Activated T-helper 2 cell treated with anti-CD3 and anti-CD28 coated beads, Interferon-gamma antibody, Interleukin-2, Interleukin-4, amounts not matched to agents 10 μg/mL and 5 μg/mL and 100 μg/mL, durations not matched to agents 14 hours and 24 hours and 36 hours (primary cell): ENCODE measurements at regions not wholly inside any gene's neighbourhood (a gene's known extent, or its start where the extent isn't known, plus 50 kb on each side); places are given as distances from the start of the nearest gene placed in this dataset.
"Not testable (repeated sequence)": the region's sequence is repeated elsewhere in the genome, so short reads cannot be mapped to it uniquely, and the experiment has no call there.

Source experiments
- DNase-seq: peaks from one replicate; pipeline ENCODE4 v3.0.0; 2021; ENCODE audit warnings: low spot score
- H3K27ac Mint-ChIP-seq: one replicate; pipeline ENCODE4 v1.8.0; 2021; ENCODE audit warnings: mixed read lengths
- H3K27me3 Mint-ChIP-seq: one replicate; pipeline ENCODE4 v1.8.0; 2021; ENCODE audit warnings: low read depth, mixed read lengths
- H3K36me3 Mint-ChIP-seq: one replicate; pipeline ENCODE4 v1.8.0; 2021; ENCODE audit warnings: low read depth, mixed read lengths
- H3K4me1 Mint-ChIP-seq: one replicate; pipeline ENCODE4 v1.8.0; 2021; ENCODE audit warnings: low read depth, mixed read lengths
- H3K4me3 Mint-ChIP-seq: one replicate; pipeline ENCODE4 v1.8.0; 2021; ENCODE audit warnings: low read depth, mild to moderate bottlenecking, moderate library complexity, mixed read lengths
- H3K9me3 Mint-ChIP-seq: one replicate; pipeline ENCODE4 v1.8.0; 2021; ENCODE audit warnings: mixed read lengths
- intact Hi-C: fragments of 100-400 bp; cut with micrococcal nuclease; formaldehyde crosslinking; loops from one replicate; pipeline ENCODE4 v1.15.1; 2023

DNA sequence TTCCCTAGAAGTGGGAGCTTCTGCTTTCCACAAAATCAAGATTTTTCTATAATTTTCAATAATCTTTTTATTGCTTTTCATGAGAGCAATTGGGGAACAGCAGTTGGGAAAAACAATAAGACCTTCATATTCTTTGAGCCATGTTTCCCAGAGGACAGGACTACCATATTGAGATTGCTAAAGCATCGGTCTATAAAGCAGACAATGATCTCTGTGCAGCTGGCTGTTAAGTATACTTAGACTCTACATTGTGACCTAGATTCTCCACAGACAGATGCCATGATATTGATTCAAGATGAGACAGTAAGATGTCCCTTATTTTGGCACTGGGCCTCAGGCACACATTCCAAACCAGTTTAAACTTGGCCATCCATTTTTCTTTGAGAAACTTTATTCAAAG, 1178.7 kb downstream of the SUCLG1 start:
- H3K4me3 Mint-ChIP-seq, result no peak overlapping the region
- DNase-seq, result no peak
- no peaks in the 10 kb centered on the region for H3K27me3 Mint-ChIP-seq
- H3K27ac Mint-ChIP-seq, result no peak overlapping the region
- intact Hi-C loops, result no loop called here
- no peaks in the 10 kb centered on the region for H3K36me3 Mint-ChIP-seq
- peaks cover 9% of the 10 kb centered on the region for H3K9me3 Mint-ChIP-seq
- no peaks in the 10 kb centered on the region for H3K4me1 Mint-ChIP-seq

- Mint-ChIP-seq H3K27me3 (no peaks in the 10 kb centered on the region), H3K36me3 (no peaks in the 10 kb centered on the region), H3K27ac (no peak overlapping the region), H3K9me3 (peaks cover 10% of the 10 kb centered on the region), H3K4me3 (no peak overlapping the region), H3K4me1 (no peaks in the 10 kb centered on the region)
- no peak for DNase-seq
- intact Hi-C loops, result no loop called here
Observed at GRCh38 chr2:83273322-83273721, 1185.8 kb downstream of the SUCLG1 start.

DNA sequence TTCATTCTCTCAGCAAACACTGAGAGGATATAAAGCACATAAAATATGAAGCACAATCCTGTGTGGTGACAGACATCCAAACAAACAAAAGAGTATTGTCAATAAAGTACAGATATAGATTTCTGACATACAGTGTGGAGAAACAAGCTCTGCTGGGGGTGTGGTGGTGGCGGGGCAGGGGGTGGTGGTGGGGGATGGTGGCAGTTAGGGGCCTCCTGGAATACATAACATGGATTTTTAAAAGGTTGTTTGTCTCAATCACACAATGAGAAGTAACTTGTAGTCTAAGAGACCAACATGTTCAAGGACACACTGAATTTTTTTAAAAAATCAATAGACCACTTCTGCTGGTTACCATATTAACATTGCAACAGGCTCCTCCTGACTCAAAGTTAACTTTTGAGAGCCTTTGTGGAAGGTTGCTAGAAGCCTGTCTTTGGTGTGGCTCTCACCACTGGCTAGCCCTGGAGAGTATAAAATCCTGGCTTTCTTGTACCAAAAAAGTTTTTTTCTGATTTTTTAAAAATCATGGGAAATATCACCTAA, 1197.4 kb downstream of the SUCLG1 start:
- no peak overlapping the region for H3K4me3 Mint-ChIP-seq
- DNase-seq, result no peak
- intact Hi-C loops, result no loop called here
- H3K27me3 Mint-ChIP-seq, result no peaks in the 10 kb centered on the region
- no peaks in the 10 kb centered on the region for H3K36me3 Mint-ChIP-seq
- no peaks in the 10 kb centered on the region for H3K4me1 Mint-ChIP-seq
- H3K9me3 Mint-ChIP-seq, result peaks cover 16% of the 10 kb centered on the region
- H3K27ac Mint-ChIP-seq, result no peak overlapping the region

DNA sequence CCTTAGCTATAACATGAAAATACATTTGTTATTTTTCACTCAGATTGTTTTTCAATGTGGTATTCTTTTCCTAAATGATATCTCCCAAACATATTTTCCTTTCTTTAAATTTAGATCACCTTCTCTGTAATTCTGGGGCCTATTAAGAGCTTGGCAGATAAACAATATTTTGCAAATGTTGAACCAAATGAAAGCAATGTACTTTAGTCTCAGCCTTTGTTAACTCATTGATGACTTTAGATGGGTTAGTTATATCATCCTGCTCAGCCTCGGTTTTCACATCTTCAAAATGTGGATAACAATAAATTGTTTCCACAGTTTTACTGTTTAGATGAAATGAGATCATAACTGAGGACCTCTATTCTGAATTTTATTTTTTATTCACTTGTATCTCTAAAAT, 1205.2 kb downstream of the SUCLG1 start:
- intact Hi-C loops, result no loop called here
- H3K4me1 Mint-ChIP-seq, result no peaks in the 10 kb centered on the region
- peaks cover 8% of the 10 kb centered on the region for H3K9me3 Mint-ChIP-seq
- no peak overlapping the region for H3K27ac Mint-ChIP-seq
- no peak for DNase-seq
- no peak overlapping the region for H3K4me3 Mint-ChIP-seq
- H3K27me3 Mint-ChIP-seq, result no peaks in the 10 kb centered on the region
- no peaks in the 10 kb centered on the region for H3K36me3 Mint-ChIP-seq

DNA sequence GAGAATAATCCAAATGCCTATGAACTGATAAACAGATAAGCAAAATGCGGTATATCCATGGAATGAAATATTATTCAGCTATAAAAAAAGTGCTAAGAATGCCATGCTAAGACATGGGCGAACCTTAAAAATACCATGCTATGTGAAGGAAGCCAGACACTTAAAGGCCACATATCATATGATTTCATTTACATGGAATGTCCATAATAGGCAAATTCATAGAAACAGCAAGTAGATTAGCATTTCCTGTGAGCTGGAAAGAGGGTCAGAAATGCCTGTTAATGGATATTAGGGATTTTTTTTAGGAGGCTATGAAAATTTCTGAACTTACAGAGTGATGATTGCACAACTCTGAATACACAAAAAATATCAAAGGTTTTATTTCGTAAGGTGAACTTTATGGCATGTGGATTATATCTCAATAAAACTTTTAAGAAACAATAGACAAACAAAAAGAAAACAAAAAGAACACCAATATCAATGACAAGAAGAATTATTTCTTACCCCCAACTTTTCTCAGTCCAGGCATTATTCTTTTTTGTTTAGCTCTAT, 1207.7 kb downstream of the SUCLG1 start:
- no peaks in the 10 kb centered on the region for H3K27me3 Mint-ChIP-seq
- no peak overlapping the region for H3K27ac Mint-ChIP-seq
- peaks cover 21% of the 10 kb centered on the region for H3K9me3 Mint-ChIP-seq
- H3K36me3 Mint-ChIP-seq, result no peaks in the 10 kb centered on the region
- no peak overlapping the region for H3K4me3 Mint-ChIP-seq
- intact Hi-C loops, result no loop called here
- no peaks in the 10 kb centered on the region for H3K4me1 Mint-ChIP-seq
- DNase-seq, result no peak

DNA sequence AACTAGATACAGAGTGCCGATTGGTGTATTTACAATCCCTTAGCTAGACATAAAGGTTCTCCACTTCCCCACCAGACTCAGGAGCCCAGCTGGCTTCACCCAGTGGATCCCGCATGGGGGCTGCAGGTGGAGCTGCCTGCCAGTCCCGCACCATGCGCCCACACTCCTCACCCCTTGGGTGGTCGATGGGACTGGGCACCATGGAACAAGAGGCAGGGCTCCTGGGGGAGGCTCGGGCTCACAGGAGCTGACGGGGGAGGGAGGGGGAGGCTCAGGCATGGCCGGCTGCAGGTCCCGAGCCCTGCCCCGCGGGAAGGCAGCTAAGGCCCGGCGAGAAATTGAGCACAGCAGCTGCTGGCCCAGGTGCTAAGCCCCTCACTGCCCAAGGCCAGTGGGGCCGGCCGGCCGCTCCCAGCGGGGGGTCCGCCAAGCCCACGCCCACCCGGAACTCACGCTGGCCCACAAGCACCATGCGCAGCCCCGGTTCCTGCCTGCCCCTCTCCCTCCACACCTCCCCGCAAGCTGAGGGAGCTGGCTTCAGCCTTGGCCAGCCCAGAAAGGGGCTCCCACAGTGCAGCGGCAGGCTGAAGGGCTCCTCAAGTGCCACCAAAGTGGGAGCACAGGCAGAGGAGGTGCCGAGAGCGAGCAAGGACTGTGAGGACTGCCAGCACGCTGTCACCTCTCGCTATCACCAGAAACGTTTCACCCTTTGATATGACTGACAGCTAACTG, 1213.1 kb downstream of the SUCLG1 start:
- intact Hi-C loops, DNase-seq, H3K27ac Mint-ChIP-seq, H3K27me3 Mint-ChIP-seq, H3K4me1 Mint-ChIP-seq, H3K36me3 Mint-ChIP-seq, H3K4me3 Mint-ChIP-seq: not testable (repeated sequence)
- peaks cover 21% of the 10 kb centered on the region for H3K9me3 Mint-ChIP-seq

GRCh38 chr2:83240611-83241010, 1218.5 kb downstream of the SUCLG1 start:
- Mint-ChIP-seq H3K36me3 (no peaks in the 10 kb centered on the region), H3K4me1 (no peaks in the 10 kb centered on the region), H3K9me3 (peaks cover 5% of the 10 kb centered on the region), H3K4me3 (no peak overlapping the region), H3K27ac (no peak overlapping the region), H3K27me3 (no peaks in the 10 kb centered on the region)
- no peak for DNase-seq
- intact Hi-C loops, result no loop called here

DNA sequence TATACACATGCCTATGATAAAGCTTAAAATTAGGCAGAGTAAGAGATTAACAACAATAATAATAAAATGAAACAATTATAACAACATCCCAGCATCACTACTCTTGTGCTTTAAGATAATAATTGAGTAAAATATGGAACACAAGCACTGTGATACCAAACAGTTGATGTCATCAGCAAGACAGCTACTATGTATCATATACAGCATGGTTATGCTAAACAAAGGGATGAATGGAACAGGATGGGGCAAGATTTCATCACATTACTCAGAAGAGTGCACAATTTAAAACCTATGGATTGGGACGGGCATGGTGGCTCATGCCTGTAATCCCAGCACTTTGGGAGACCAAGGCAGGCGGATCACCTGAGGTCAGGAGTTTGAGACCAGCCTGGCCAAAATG, 1221.0 kb downstream of the SUCLG1 start:
- intact Hi-C loops, result no loop called here

DNA sequence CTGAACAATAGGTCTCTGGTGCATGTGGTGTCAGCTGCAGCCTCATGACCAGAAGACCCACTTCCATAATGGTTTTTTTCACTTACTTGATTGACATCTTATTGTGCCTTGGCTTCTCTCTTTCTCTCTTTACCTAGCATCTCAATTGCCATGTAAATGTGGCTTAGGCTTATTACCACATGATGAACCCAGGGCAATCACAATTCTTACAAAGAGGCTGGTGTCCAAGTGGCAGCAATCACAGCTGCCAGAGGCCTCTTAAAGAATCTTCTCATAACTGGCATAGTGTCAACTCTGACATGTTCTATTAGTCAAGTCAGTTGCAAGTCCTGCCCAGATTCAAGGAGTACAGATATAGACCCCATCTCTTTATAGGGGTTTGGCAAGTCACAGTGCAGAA, 1224.8 kb downstream of the SUCLG1 start:
- no peak for DNase-seq
- Mint-ChIP-seq H3K9me3 (peaks cover 14% of the 10 kb centered on the region), H3K27me3 (no peaks in the 10 kb centered on the region), H3K36me3 (no peaks in the 10 kb centered on the region), H3K4me3 (no peak overlapping the region), H3K27ac (no peak overlapping the region), H3K4me1 (no peaks in the 10 kb centered on the region)
- intact Hi-C loops, result no loop called here

More for the DNA sequence above, 1221.0 kb downstream of the SUCLG1 start:
- H3K4me1 Mint-ChIP-seq, result no peaks in the 10 kb centered on the region
- H3K27me3 Mint-ChIP-seq, result no peaks in the 10 kb centered on the region
- no peaks in the 10 kb centered on the region for H3K36me3 Mint-ChIP-seq
- H3K4me3 Mint-ChIP-seq, result no peak overlapping the region
- H3K9me3 Mint-ChIP-seq, result peaks cover 9% of the 10 kb centered on the region
- no peak overlapping the region for H3K27ac Mint-ChIP-seq
- no peak for DNase-seq

- intact Hi-C loops, result no loop called here
- Mint-ChIP-seq H3K4me1 (no peaks in the 10 kb centered on the region), H3K4me3 (no peak overlapping the region), H3K27me3 (no peaks in the 10 kb centered on the region), H3K36me3 (no peaks in the 10 kb centered on the region), H3K9me3 (peaks cover 14% of the 10 kb centered on the region), H3K27ac (no peak overlapping the region)
- no peak for DNase-seq
Observed at GRCh38 chr2:83233781-83234180, 1225.3 kb downstream of the SUCLG1 start.

- no peaks in the 10 kb centered on the region for H3K4me1 Mint-ChIP-seq
- intact Hi-C loops, result no loop called here
Observed at GRCh38 chr2:83233326-83233725, 1225.8 kb downstream of the SUCLG1 start.

DNA sequence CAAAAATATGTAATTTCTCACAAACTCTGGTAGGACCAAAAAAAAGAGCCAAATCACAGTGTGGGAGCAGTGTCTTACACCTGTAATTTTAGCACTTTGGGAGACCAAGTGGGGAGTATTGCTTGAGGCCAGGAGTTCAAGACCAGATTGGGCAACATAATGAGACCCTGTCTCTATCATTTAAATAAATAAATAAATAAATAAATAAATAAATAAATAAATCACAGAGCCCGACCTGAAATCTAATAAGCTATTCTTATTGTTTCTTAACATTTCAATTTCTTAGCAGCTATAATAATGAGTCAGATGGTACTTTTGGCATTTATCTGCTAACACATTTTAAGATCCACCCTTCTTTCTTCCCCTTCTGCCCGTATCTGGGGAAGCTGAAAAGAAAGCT, 1229.6 kb downstream of the SUCLG1 start:
- H3K4me3 Mint-ChIP-seq, result no peak overlapping the region
- H3K27ac Mint-ChIP-seq, result no peak overlapping the region
- no peaks in the 10 kb centered on the region for H3K27me3 Mint-ChIP-seq
- intact Hi-C loops, result no loop called here
- H3K36me3 Mint-ChIP-seq, result no peaks in the 10 kb centered on the region
- peaks cover 15% of the 10 kb centered on the region for H3K9me3 Mint-ChIP-seq
- DNase-seq, result no peak
- no peaks in the 10 kb centered on the region for H3K4me1 Mint-ChIP-seq

More at GRCh38 chr2:83233326-83233725, 1225.8 kb downstream of the SUCLG1 start:
- Mint-ChIP-seq H3K9me3 (peaks cover 14% of the 10 kb centered on the region), H3K36me3 (no peaks in the 10 kb centered on the region), H3K27me3 (no peaks in the 10 kb centered on the region), H3K4me3 (no peak overlapping the region), H3K27ac (no peak overlapping the region)
- DNase-seq, result no peak

DNA sequence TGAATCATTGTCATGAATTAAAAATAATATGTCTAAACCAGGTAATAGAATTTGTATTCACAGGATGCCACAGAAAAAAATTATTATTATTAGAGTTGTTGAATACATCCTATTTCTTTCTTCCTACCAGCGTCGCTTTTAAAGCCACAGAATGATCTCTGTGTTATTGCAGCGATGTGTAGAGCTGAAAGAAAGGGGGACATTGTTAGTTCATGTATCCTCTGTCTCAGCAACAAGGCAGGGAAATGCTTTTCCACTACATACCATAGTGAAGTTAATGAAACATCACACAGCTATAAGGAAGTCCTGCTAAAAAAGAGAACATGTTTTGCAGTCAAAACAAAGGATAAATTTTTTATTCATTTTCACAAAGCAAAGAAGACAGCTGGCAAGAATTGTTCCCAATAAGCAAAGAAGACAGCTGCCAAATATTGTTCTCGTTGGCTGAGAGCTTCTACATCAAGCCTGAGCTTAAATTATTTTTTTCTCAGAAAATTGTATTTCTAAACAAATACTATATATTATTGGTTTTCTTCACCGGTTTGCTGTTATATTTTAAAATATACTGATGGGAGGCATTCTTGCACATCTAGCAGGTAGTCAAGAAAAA, 1234.4 kb downstream of the SUCLG1 start:
- H3K27me3 Mint-ChIP-seq, result no peaks in the 10 kb centered on the region
- no peak overlapping the region for H3K27ac Mint-ChIP-seq
- no peaks in the 10 kb centered on the region for H3K36me3 Mint-ChIP-seq
- no peak for DNase-seq
- intact Hi-C loops, result no loop called here
- H3K4me3 Mint-ChIP-seq, result no peak overlapping the region
- peaks cover 10% of the 10 kb centered on the region for H3K9me3 Mint-ChIP-seq
- no peaks in the 10 kb centered on the region for H3K4me1 Mint-ChIP-seq
